Ovary (tissue), 3 donors: ENCODE measurements at regions not wholly inside any gene's neighbourhood (a gene's known extent, or its start where the extent isn't known, plus 50 kb on each side); places are given as distances from the start of the nearest gene placed in this dataset.

ENCODE experiments used
- CTCF ChIP-seq, 3 donors: fragments of 450-650 bp in 2 of 3; fragments of 200-600 bp in 1 of 3; IDR thresholded peaks; one replicate each; pipeline versions ENCODE4 v1.5.1 to v1.8.0; 2016 to 2022; ENCODE audit warnings: antibody characterized with exemption in 3 of 3, mild to moderate bottlenecking in 1 of 3
- POLR2A ChIP-seq: fragments of 450-650 bp; IDR thresholded peaks from one replicate; pipeline ENCODE4 v1.6.1; 2017; ENCODE audit warnings: antibody characterized with exemption, mild to moderate bottlenecking, moderate library complexity
- donor health status: DM: no; HTN: no; CAD: no.

GRCh38 chr1:188155261-188155660, 1326.5 kb downstream of the PLA2G4A start:
- no peak for TF ChIP-seq CTCF (IDR thresholded peaks at IDR 0.05)
- TF ChIP-seq POLR2A, result no peak
